SK-N-SH (cell line): ENCODE measurements at regions not wholly inside any gene's neighbourhood (a gene's known extent, or its start where the extent isn't known, plus 50 kb on each side); places are given as distances from the start of the nearest gene placed in this dataset.

Experiments
- CTCF ChIA-PET: fragments of 300-600, 350-600 bp; formaldehyde crosslinking; extraction: SDS; loops from one replicate; lab custom pipeline; 2021; lab: Yijun Ruan, JAX
- POLR2A ChIA-PET: fragments of 350-600 bp; sonication (Branson Sonifier 250); formaldehyde crosslinking; extraction: SDS; loops from one replicate; lab custom pipeline; 2020; ENCODE audit warnings: antibody characterized with exemption, inconsistent platforms; lab: Yijun Ruan, JAX
- DNase-seq: peaks from one replicate; pipeline ENCODE4 v3.0.0; 2012
- H2AFZ ChIP-seq: fragments of 200-600 bp; sonication (generic); 2 replicates; pipeline ENCODE4 v1.8.1; 2016; ENCODE audit warnings: antibody characterized with exemption, mild to moderate bottlenecking, low read depth
- H3F3A ChIP-seq: fragments of 200-600 bp; sonication (generic); replicated peaks from 2 replicates; pipeline ENCODE3; 2016; ENCODE audit warnings: antibody characterized with exemption, mild to moderate bottlenecking; ENCODE audit not compliant: insufficient read depth
- H3K27ac ChIP-seq, 2 experiments: fragments of 200-500 bp in 1 of 2; fragments of 200-600 bp in 1 of 2; sonication (Bioruptor generic) in 1 of 2; sonication (generic), shearing (Covaris generic) in 1 of 2; 2 replicates each; pipeline versions ENCODE4 v1.5.1 to v1.6.1; 2014 to 2016; ENCODE audit warnings: low read depth in 2 of 2, inconsistent platforms in 1 of 2, low read length in 1 of 2, mild to moderate bottlenecking in 1 of 2, mixed read lengths in 1 of 2
- H3K27me3 ChIP-seq: fragments of 200-600 bp; sonication (generic), shearing (Covaris generic); 2 replicates; pipeline ENCODE4 v1.6.1; 2016; ENCODE audit warnings: mixed run types; ENCODE audit not compliant: insufficient read depth
- H3K36me3 ChIP-seq, 2 experiments: fragments of 200-500 bp in 1 of 2; fragments of 200-600 bp in 1 of 2; sonication (Bioruptor generic) in 1 of 2; sonication (generic) in 1 of 2; replicated peaks in 1 of 2; 2 replicates each; pipeline versions ENCODE3 to v1.5.1; 2014 to 2016; ENCODE audit warnings: low read length in 1 of 2, mild to moderate bottlenecking in 1 of 2; ENCODE audit not compliant: insufficient read depth in 2 of 2, control insufficient read depth in 1 of 2
- H3K4me1 ChIP-seq, 2 experiments: fragments of 200-500 bp in 1 of 2; fragments of 200-600 bp in 1 of 2; sonication (Bioruptor generic) in 1 of 2; sonication (generic), shearing (Covaris generic) in 1 of 2; 2 replicates each; pipeline versions ENCODE4 v1.5.1 to v1.6.1; 2014 to 2016; ENCODE audit warnings: low read depth in 1 of 2, low read length in 1 of 2, mixed run types in 1 of 2; ENCODE audit not compliant: insufficient read depth in 2 of 2, control insufficient read depth in 1 of 2
- H3K4me2 ChIP-seq: fragments of 200-600 bp; sonication (generic), shearing (Covaris generic); 2 replicates; pipeline ENCODE4 v1.6.1; 2017; ENCODE audit warnings: mixed run types
- H3K4me3 ChIP-seq, 2 experiments: fragments of 200-500 bp in 1 of 2; fragments of 200-600 bp in 1 of 2; sonication (Bioruptor generic) in 1 of 2; sonication (generic), shearing (Covaris generic) in 1 of 2; 2 replicates each; pipeline versions ENCODE4 v1.5.1 to v1.8.1; 2014 to 2016; ENCODE audit warnings: low read depth in 2 of 2, inconsistent platforms in 1 of 2, low read length in 1 of 2, mild to moderate bottlenecking in 1 of 2, mixed read lengths in 1 of 2, moderate library complexity in 1 of 2
- H3K79me2 ChIP-seq: fragments of 200-600 bp; sonication (generic); 2 replicates; pipeline ENCODE4 v1.8.1; 2017; ENCODE audit warnings: mild to moderate bottlenecking; ENCODE audit not compliant: insufficient read depth
- H3K9ac ChIP-seq: fragments of 200-600 bp; sonication (generic); 2 replicates; pipeline ENCODE4 v1.6.1; 2017; ENCODE audit warnings: mixed run types
- H3K9me2 ChIP-seq: fragments of 200-600 bp; sonication (generic); 2 replicates; pipeline ENCODE4 v1.6.1; 2017; ENCODE audit warnings: mixed run types
- H3K9me3 ChIP-seq: fragments of 200-600 bp; sonication (generic); 2 replicates; pipeline ENCODE4 v1.6.1; 2017; ENCODE audit warnings: mixed run types, mild to moderate bottlenecking, moderate library complexity
- H4K20me1 ChIP-seq: fragments of 200-600 bp; sonication (generic); 2 replicates; pipeline ENCODE4 v1.6.1; 2017; ENCODE audit warnings: mild to moderate bottlenecking, mixed run types; ENCODE audit not compliant: insufficient read depth
- CTCF ChIP-seq: fragments of 200-600 bp; sonication (generic); IDR thresholded peaks from 2 replicates; pipeline ENCODE4 v1.6.1; 2017; ENCODE audit warnings: antibody characterized with exemption, mild to moderate bottlenecking, moderate library complexity
- EP300 ChIP-seq, 2 experiments: IDR thresholded peaks; 2 replicates each; pipeline versions ENCODE4 v1.4.0 to v1.6.1; 2012; ENCODE audit warnings: borderline replicate concordance in 1 of 2, low read depth in 1 of 2, low read length in 1 of 2
- EZH2phosphoT487 ChIP-seq: fragments of 200-600 bp; sonication (generic); IDR thresholded peaks from 2 replicates; pipeline ENCODE4 v1.6.1; 2017; ENCODE audit warnings: low read depth, mixed run types, mild to moderate bottlenecking, antibody characterized with exemption, moderate library complexity, borderline replicate concordance
- FOSL2 ChIP-seq: IDR thresholded peaks from 2 replicates; pipeline ENCODE4 v1.4.0; 2012; ENCODE audit warnings: low read depth, mild to moderate bottlenecking, moderate library complexity, borderline replicate concordance
- GATA2 ChIP-seq: sonication (generic); formaldehyde crosslinking; IDR thresholded peaks from 2 replicates; pipeline ENCODE4 v1.5.0; 2020; ENCODE audit warnings: mild to moderate bottlenecking, missing genetic modification reagents
- IRF3 ChIP-seq: fragments of 150-350 bp; IDR thresholded peaks from 2 replicates; pipeline ENCODE4 v1.6.1; 2016; ENCODE audit warnings: mild to moderate bottlenecking, low read depth, low read length
- NFIC ChIP-seq: IDR thresholded peaks from 2 replicates; pipeline ENCODE4 v1.4.0; 2012; ENCODE audit warnings: borderline replicate concordance
- POLR2AphosphoS5 ChIP-seq: IDR thresholded peaks from 2 replicates; pipeline ENCODE4 v1.6.1; 2012; ENCODE audit warnings: low read depth, low read length
- RFX5 ChIP-seq: IDR thresholded peaks from 2 replicates; pipeline ENCODE4 v1.6.1; 2012; ENCODE audit warnings: mild to moderate bottlenecking, improper control_type of control experiment, low read length
- SIN3A ChIP-seq: IDR thresholded peaks from 2 replicates; pipeline ENCODE4 v1.6.1; 2012; ENCODE audit warnings: low read depth, mild to moderate bottlenecking, low read length, moderate library complexity, borderline replicate concordance
- SMC3 ChIP-seq: IDR thresholded peaks from 2 replicates; pipeline ENCODE4 v1.6.1; 2012; ENCODE audit warnings: low read depth, low read length, improper control_type of control experiment
- USF1 ChIP-seq: IDR thresholded peaks from 2 replicates; pipeline ENCODE4 v1.4.0; 2012; ENCODE audit warnings: low read depth, borderline replicate concordance
- USF2 ChIP-seq: fragments of 150-350 bp; IDR thresholded peaks from 2 replicates; pipeline ENCODE4 v1.6.1; 2017; ENCODE audit warnings: antibody characterized with exemption, low read length, low read depth, borderline replicate concordance
- YY1 ChIP-seq: IDR thresholded peaks from 2 replicates; pipeline ENCODE4 v1.4.0; 2012; ENCODE audit warnings: low read depth, mild to moderate bottlenecking
- WGBS: methylation state at CpG from one replicate; pipeline ENCODE4 v1.1.6; 2017; ENCODE audit warnings: low lambda C conversion rate; 5-methylcytosine and 5-hydroxymethylcytosine counted together
- TF ChIP-seq, protein P1 (sequence below): IDR thresholded peaks from 2 replicates; pipeline ENCODE4 v1.4.0; 2012; ENCODE audit warnings: low read depth, borderline replicate concordance
- TF ChIP-seq, protein P2 (sequence below): IDR thresholded peaks from 2 replicates; pipeline ENCODE4 v1.6.1; 2012; ENCODE audit warnings: mild to moderate bottlenecking, low read depth, low read length, moderate library complexity

- TF ChIP-seq, protein P1, sequence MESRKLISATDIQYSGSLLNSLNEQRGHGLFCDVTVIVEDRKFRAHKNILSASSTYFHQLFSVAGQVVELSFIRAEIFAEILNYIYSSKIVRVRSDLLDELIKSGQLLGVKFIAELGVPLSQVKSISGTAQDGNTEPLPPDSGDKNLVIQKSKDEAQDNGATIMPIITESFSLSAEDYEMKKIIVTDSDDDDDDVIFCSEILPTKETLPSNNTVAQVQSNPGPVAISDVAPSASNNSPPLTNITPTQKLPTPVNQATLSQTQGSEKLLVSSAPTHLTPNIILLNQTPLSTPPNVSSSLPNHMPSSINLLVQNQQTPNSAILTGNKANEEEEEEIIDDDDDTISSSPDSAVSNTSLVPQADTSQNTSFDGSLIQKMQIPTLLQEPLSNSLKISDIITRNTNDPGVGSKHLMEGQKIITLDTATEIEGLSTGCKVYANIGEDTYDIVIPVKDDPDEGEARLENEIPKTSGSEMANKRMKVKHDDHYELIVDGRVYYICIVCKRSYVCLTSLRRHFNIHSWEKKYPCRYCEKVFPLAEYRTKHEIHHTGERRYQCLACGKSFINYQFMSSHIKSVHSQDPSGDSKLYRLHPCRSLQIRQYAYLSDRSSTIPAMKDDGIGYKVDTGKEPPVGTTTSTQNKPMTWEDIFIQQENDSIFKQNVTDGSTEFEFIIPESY = no peak
- no peak for TF ChIP-seq POLR2AphosphoS5
- no peak for TF ChIP-seq IRF3
- TF ChIP-seq CTCF = no peak
- TF ChIP-seq SMC3 = no peak
- TF ChIP-seq FOSL2 = no peak
- TF ChIP-seq EZH2phosphoT487 = no peak
- TF ChIP-seq, all 33 proteins: peak for 0
Measured at GRCh38 chr2:187878112-187878511, 323.9 kb upstream of the TFPI start (continued).

- no peaks in the 10 kb centered on the region for H3K9me2 ChIP-seq
- H3K9me3 ChIP-seq = no peaks in the 10 kb centered on the region
- ChIA-PET POLR2A (no interaction called here), CTCF (interaction anchor here (1.5 kb wide), 1 partner anchor 23 kb away, joined by 3 read pairs; no protein-coding TSS in a partner anchor)
- no peaks in the 10 kb centered on the region for H3K79me2 ChIP-seq
- H4K20me1 ChIP-seq = no peaks in the 10 kb centered on the region
- H3K4me3 ChIP-seq = no peak overlapping the region
- no peaks in the 10 kb centered on the region for H3K27me3 ChIP-seq
- no peak overlapping the region for H3K27ac ChIP-seq
- H3K4me2 ChIP-seq = no peak overlapping the region
- H3K9ac ChIP-seq = no peak overlapping the region
- no peaks in the 10 kb centered on the region; a peak in 1 of 4 replicates for H3K4me1 ChIP-seq
- WGBS = 80% methylated on average over 7 of the region's 7 CpGs
- H3K36me3 ChIP-seq = no peaks in the 10 kb centered on the region
- H3F3A ChIP-seq = no peaks in the 10 kb centered on the region
- no peak overlapping the region for H2AFZ ChIP-seq
- TF ChIP-seq YY1 = no peak
- TF ChIP-seq, protein P1 = no peak
- TF ChIP-seq USF1 = no peak
- TF ChIP-seq NFIC = no peak
- TF ChIP-seq EP300 (IDR thresholded peaks at IDR 0.05; ENCODE audit: borderline replicate concordance in 1 of 2, low read depth in 1 of 2, low read length in 1 of 2) = no peak
- no peak for TF ChIP-seq SIN3A
- no peak for TF ChIP-seq USF2
- no peak for TF ChIP-seq RFX5
- no peak for TF ChIP-seq GATA2 (CRISPR knock-in tag)
- no peak for TF ChIP-seq EZH2phosphoT487
- TF ChIP-seq, protein P2, sequence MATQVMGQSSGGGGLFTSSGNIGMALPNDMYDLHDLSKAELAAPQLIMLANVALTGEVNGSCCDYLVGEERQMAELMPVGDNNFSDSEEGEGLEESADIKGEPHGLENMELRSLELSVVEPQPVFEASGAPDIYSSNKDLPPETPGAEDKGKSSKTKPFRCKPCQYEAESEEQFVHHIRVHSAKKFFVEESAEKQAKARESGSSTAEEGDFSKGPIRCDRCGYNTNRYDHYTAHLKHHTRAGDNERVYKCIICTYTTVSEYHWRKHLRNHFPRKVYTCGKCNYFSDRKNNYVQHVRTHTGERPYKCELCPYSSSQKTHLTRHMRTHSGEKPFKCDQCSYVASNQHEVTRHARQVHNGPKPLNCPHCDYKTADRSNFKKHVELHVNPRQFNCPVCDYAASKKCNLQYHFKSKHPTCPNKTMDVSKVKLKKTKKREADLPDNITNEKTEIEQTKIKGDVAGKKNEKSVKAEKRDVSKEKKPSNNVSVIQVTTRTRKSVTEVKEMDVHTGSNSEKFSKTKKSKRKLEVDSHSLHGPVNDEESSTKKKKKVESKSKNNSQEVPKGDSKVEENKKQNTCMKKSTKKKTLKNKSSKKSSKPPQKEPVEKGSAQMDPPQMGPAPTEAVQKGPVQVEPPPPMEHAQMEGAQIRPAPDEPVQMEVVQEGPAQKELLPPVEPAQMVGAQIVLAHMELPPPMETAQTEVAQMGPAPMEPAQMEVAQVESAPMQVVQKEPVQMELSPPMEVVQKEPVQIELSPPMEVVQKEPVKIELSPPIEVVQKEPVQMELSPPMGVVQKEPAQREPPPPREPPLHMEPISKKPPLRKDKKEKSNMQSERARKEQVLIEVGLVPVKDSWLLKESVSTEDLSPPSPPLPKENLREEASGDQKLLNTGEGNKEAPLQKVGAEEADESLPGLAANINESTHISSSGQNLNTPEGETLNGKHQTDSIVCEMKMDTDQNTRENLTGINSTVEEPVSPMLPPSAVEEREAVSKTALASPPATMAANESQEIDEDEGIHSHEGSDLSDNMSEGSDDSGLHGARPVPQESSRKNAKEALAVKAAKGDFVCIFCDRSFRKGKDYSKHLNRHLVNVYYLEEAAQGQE = no peak
- DNase-seq = no peak
Measured at GRCh38 chr2:187879491-187879890, 325.3 kb upstream of the TFPI start.
